Activated CD4-positive, alpha-beta T cell treated with anti-CD3 and anti-CD28 coated beads for 36 hours (primary cell): ENCODE measurements at regions not wholly inside any gene's neighbourhood (a gene's known extent, or its start where the extent isn't known, plus 50 kb on each side); places are given as distances from the start of the nearest gene placed in this dataset.
"Not testable (repeated sequence)": the region's sequence is repeated elsewhere in the genome, so short reads cannot be mapped to it uniquely, and the experiment has no call there.

Experiments
- ATAC-seq: fragments of 200-7000 bp; cut with Tn5 transposase; one replicate; pipeline ENCODE4 v1.10.0; 2021; ENCODE audit warnings: mild to moderate bottlenecking, moderate library complexity
- CTCF ChIA-PET: fragments of 350-600 bp; sonication (Branson Sonifier 250); formaldehyde crosslinking; loops from one replicate; lab custom pipeline; 2021; ENCODE audit warnings: antibody characterized with exemption; lab: Charles Lee
- POLR2A ChIA-PET: fragments of 350-600 bp; sonication (Branson Sonifier 250); formaldehyde crosslinking; loops from one replicate; lab custom pipeline; 2021; ENCODE audit warnings: antibody characterized with exemption, inconsistent platforms; lab: Charles Lee
- DNase-seq: peaks from one replicate; pipeline ENCODE4 v3.0.0-alpha.2; 2020
- H3K27ac Mint-ChIP-seq: one replicate; pipeline ENCODE4 v1.8.0; 2021; ENCODE audit warnings: mixed read lengths
- H3K27me3 Mint-ChIP-seq: one replicate; pipeline ENCODE4 v1.8.0; 2021; ENCODE audit warnings: mixed read lengths
- H3K36me3 Mint-ChIP-seq: one replicate; pipeline ENCODE4 v1.8.0; 2021; ENCODE audit warnings: low read depth, mixed read lengths
- H3K4me1 Mint-ChIP-seq: one replicate; pipeline ENCODE4 v1.8.0; 2021; ENCODE audit warnings: mixed read lengths
- H3K4me3 Mint-ChIP-seq: one replicate; pipeline ENCODE4 v1.8.0; 2021; ENCODE audit warnings: mild to moderate bottlenecking, moderate library complexity, mixed read lengths
- H3K9me3 Mint-ChIP-seq: one replicate; pipeline ENCODE4 v1.8.0; 2021; ENCODE audit warnings: low read depth, mixed read lengths
- intact Hi-C, 2 experiments: fragments of 100-400 bp; cut with DNase I in 1 of 2; cut with micrococcal nuclease in 1 of 2; formaldehyde crosslinking; loops; one replicate each; pipeline versions ENCODE4 v1.14.2 to v1.15.1; 2022 to 2024; cut with DNase I, micrococcal nuclease

DNA sequence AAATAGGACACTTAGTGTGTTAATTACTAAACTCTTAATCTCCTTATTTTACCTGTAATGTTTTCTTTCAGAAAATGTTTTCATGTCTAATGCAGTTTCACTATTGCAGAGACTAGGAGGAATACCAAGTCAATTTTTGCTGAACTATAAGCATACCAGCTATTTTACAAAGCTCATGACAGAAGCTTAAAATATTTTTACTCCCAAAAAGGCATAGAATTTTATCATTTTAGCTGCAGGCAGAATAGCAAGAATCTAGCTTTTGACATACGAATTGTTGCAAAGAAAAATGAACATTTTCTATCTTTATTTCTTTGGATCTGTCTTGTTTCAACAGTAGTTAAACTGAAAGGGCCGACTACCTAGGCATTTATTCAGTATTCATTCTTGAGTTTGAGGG is 366.9 kb downstream of the FAT3 start:
- Mint-ChIP-seq H3K27ac (no peak overlapping the region), H3K27me3 (no peaks in the 10 kb centered on the region), H3K9me3 (no peaks in the 10 kb centered on the region), H3K36me3 (no peaks in the 10 kb centered on the region), H3K4me1 (no peaks in the 10 kb centered on the region), H3K4me3 (no peak overlapping the region)
- ATAC-seq (no peak), DNase-seq (no peak)
- POLR2A ChIA-PET = no interaction called here
- intact Hi-C loops = no loop called here
- CTCF ChIA-PET = no interaction called here

- no peaks in the 10 kb centered on the region for H3K27me3 Mint-ChIP-seq
- POLR2A ChIA-PET = interaction anchor here (0.6 kb wide), 1 partner anchor 99 kb away, joined by 3 read pairs; no protein-coding TSS in a partner anchor
- H3K27ac Mint-ChIP-seq = no peak overlapping the region
- DNase-seq = no peak
- no peaks in the 10 kb centered on the region for H3K9me3 Mint-ChIP-seq
- intact Hi-C loops = no loop called here
- no peaks in the 10 kb centered on the region for H3K4me1 Mint-ChIP-seq
- H3K4me3 Mint-ChIP-seq = no peak overlapping the region
- CTCF ChIA-PET = interaction anchor here (1.5 kb wide), 1 partner anchor 15 kb away, joined by 4 read pairs; no protein-coding TSS in a partner anchor
- no peaks in the 10 kb centered on the region for H3K36me3 Mint-ChIP-seq
- ATAC-seq = no peak
Measured at GRCh38 chr11:92594251-92594650, 369.6 kb downstream of the FAT3 start.

GRCh38 chr11:92595052-92595451 is 370.4 kb downstream of the FAT3 start:
- ATAC-seq (no peak), DNase-seq (no peak)
- no peak overlapping the region for H3K27ac Mint-ChIP-seq
- no peaks in the 10 kb centered on the region for H3K36me3 Mint-ChIP-seq
- no peaks in the 10 kb centered on the region for H3K4me1 Mint-ChIP-seq
- no peaks in the 10 kb centered on the region for H3K27me3 Mint-ChIP-seq
- H3K4me3 Mint-ChIP-seq = no peak overlapping the region
- H3K9me3 Mint-ChIP-seq = no peaks in the 10 kb centered on the region
- POLR2A ChIA-PET = interaction anchor here (0.6 kb wide), 1 partner anchor 100 kb away, joined by 3 read pairs; no protein-coding TSS in a partner anchor
- CTCF ChIA-PET = interaction anchor here (1.5 kb wide), 1 partner anchor 15 kb away, joined by 4 read pairs; no protein-coding TSS in a partner anchor
- intact Hi-C loops = no loop called here

DNA sequence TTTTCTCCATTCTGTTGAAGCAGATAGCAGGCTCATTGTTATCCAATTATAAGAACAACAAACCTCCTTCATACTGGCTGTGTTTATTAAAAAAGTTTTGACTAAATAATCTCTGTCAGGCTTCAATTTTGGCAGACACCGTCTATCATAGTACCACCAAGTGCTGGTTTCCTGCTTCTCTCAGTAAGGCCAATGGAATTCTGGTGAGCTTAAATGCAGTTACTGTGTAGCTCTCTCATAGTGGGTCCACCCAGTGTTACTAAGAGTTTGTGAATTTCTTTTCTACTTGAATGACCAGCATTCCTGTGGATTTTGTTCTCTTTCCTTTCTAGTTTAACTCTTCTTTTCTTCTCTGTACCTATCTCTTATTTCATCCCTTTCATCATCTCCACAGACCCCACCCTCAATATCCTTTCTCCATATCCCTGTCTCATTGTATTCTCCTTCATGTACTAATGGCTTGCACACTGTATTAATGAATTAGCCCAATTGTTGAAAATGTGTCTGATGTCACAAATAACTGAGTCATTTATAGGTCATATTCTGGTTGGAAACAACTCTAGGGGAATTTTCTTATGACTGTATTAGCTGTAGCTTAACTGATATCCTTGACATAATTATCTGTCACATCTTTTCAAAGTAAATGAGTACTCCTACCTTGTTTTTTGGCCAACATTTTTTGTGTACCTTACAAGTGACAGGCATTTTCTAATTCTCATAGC is 372.1 kb downstream of the FAT3 start:
- H3K36me3 Mint-ChIP-seq = no peaks in the 10 kb centered on the region
- H3K4me1 Mint-ChIP-seq = no peaks in the 10 kb centered on the region
- POLR2A ChIA-PET = no interaction called here
- DNase-seq (no peak), ATAC-seq (no peak)
- H3K9me3 Mint-ChIP-seq = no peaks in the 10 kb centered on the region
- no peak overlapping the region for H3K4me3 Mint-ChIP-seq
- H3K27ac Mint-ChIP-seq = no peak overlapping the region
- H3K27me3 Mint-ChIP-seq = no peaks in the 10 kb centered on the region
- CTCF ChIA-PET = no interaction called here
- intact Hi-C loops = no loop called here

- DNase-seq (no peak), ATAC-seq (no peak)
- no peak overlapping the region for H3K27ac Mint-ChIP-seq
- H3K36me3 Mint-ChIP-seq = no peaks in the 10 kb centered on the region
- no peaks in the 10 kb centered on the region for H3K4me1 Mint-ChIP-seq
- CTCF ChIA-PET = no interaction called here
- no peak overlapping the region for H3K4me3 Mint-ChIP-seq
- H3K27me3 Mint-ChIP-seq = no peaks in the 10 kb centered on the region
- POLR2A ChIA-PET = no interaction called here
- intact Hi-C loops = no loop called here
- no peaks in the 10 kb centered on the region for H3K9me3 Mint-ChIP-seq
Measured at GRCh38 chr11:92601048-92601447, 368.4 kb upstream of the MTNR1B start.

GRCh38 chr11:92605667-92606066 is 363.8 kb upstream of the MTNR1B start:
- H3K4me3 Mint-ChIP-seq = no peak overlapping the region
- CTCF ChIA-PET = no interaction called here
- DNase-seq = no peak

GRCh38 chr11:92607969-92608722 is 361.3 kb upstream of the MTNR1B start:
- ChIA-PET POLR2A (no interaction called here), CTCF (no interaction called here)
- H3K4me1 Mint-ChIP-seq = no peaks in the 10 kb centered on the region
- ATAC-seq (no peak), DNase-seq (no peak)
- H3K27me3 Mint-ChIP-seq = no peaks in the 10 kb centered on the region
- no peaks in the 10 kb centered on the region for H3K9me3 Mint-ChIP-seq
- no peak overlapping the region for H3K27ac Mint-ChIP-seq
- H3K36me3 Mint-ChIP-seq = no peaks in the 10 kb centered on the region
- H3K4me3 Mint-ChIP-seq = no peak overlapping the region
- intact Hi-C loops = no loop called here

More at GRCh38 chr11:92605667-92606066, 363.8 kb upstream of the MTNR1B start:
- Mint-ChIP-seq H3K27ac (no peak overlapping the region), H3K36me3 (no peaks in the 10 kb centered on the region), H3K9me3 (no peaks in the 10 kb centered on the region), H3K27me3 (no peaks in the 10 kb centered on the region), H3K4me1 (no peaks in the 10 kb centered on the region)
- POLR2A ChIA-PET = no interaction called here
- no peak for ATAC-seq
- intact Hi-C loops = no loop called here

- no peaks in the 10 kb centered on the region for H3K9me3 Mint-ChIP-seq
- intact Hi-C loops = no loop called here
- CTCF ChIA-PET = no interaction called here
- POLR2A ChIA-PET = no interaction called here
- ATAC-seq (no peak), DNase-seq (no peak)
- no peaks in the 10 kb centered on the region for H3K27me3 Mint-ChIP-seq
- H3K4me1 Mint-ChIP-seq = no peaks in the 10 kb centered on the region
- no peaks in the 10 kb centered on the region for H3K36me3 Mint-ChIP-seq
- no peak overlapping the region for H3K27ac Mint-ChIP-seq
- no peak overlapping the region for H3K4me3 Mint-ChIP-seq
Measured at GRCh38 chr11:92611157-92611556, 358.3 kb upstream of the MTNR1B start.

- H3K4me3 Mint-ChIP-seq, POLR2A ChIA-PET, H3K27ac Mint-ChIP-seq, DNase-seq, H3K9me3 Mint-ChIP-seq, H3K27me3 Mint-ChIP-seq, intact Hi-C loops, H3K36me3 Mint-ChIP-seq, H3K4me1 Mint-ChIP-seq, CTCF ChIA-PET, ATAC-seq: not testable (repeated sequence)
Measured at GRCh38 chr11:92618020-92618419, 351.4 kb upstream of the MTNR1B start.

GRCh38 chr11:92623055-92623454 is 346.4 kb upstream of the MTNR1B start:
- CTCF ChIA-PET = no interaction called here
- ATAC-seq (no peak), DNase-seq (no peak)
- POLR2A ChIA-PET = no interaction called here
- Mint-ChIP-seq H3K9me3 (peaks cover 2% of the 10 kb centered on the region), H3K27me3 (peaks cover 2% of the 10 kb centered on the region), H3K27ac (no peak overlapping the region), H3K4me3 (no peak overlapping the region), H3K36me3 (no peaks in the 10 kb centered on the region), H3K4me1 (no peaks in the 10 kb centered on the region)
- intact Hi-C loops = no loop called here

DNA sequence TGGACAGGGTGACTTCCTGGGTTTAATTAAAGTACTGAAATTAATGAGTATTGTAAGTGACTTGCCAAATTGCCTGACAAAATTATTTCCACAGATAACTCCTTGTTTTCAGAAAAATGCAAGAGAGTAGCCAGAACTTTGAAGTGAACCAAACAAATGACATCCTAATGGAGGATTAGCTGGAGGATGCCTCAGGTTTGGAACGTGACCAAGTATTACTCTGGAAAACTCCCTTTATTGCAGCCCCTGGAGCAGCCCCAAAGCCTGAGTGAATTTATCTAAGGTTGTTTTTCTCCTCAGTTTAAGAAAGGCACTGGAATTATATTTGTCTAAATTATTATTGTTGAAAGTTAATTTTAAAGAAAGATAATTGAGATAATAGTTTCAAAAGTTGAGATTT is 343.6 kb upstream of the MTNR1B start:
- ChIA-PET POLR2A (no interaction called here), CTCF (no interaction called here)
- ATAC-seq (no peak), DNase-seq (no peak)
- Mint-ChIP-seq H3K4me3 (no peak overlapping the region), H3K9me3 (peaks cover 2% of the 10 kb centered on the region), H3K27me3 (peaks cover 2% of the 10 kb centered on the region), H3K36me3 (no peaks in the 10 kb centered on the region), H3K4me1 (no peaks in the 10 kb centered on the region), H3K27ac (no peak overlapping the region)
- intact Hi-C loops = no loop called here

- Mint-ChIP-seq H3K27ac (no peak overlapping the region), H3K4me3 (no peak overlapping the region)
Measured at GRCh38 chr11:92626624-92627023, 342.8 kb upstream of the MTNR1B start.

More at GRCh38 chr11:92626624-92627023, 342.8 kb upstream of the MTNR1B start:
- H3K27me3 Mint-ChIP-seq = no peaks in the 10 kb centered on the region
- H3K9me3 Mint-ChIP-seq = peaks cover 2% of the 10 kb centered on the region
- no peaks in the 10 kb centered on the region for H3K4me1 Mint-ChIP-seq
- POLR2A ChIA-PET = no interaction called here
- ATAC-seq = no peak
- no peaks in the 10 kb centered on the region for H3K36me3 Mint-ChIP-seq
- DNase-seq = no peak
- intact Hi-C loops = no loop called here
- CTCF ChIA-PET = no interaction called here
